Spleen (tissue), 7 donors: ENCODE measurements at regions not wholly inside any gene's neighbourhood (a gene's known extent, or its start where the extent isn't known, plus 50 kb on each side); places are given as distances from the start of the nearest gene placed in this dataset.

ENCODE experiments used
- POLR2A ChIP-seq, 3 donors: fragments of 450-650 bp; IDR thresholded peaks; one replicate each; pipeline ENCODE4 v1.5.1; 2017; ENCODE audit warnings: antibody characterized with exemption in 3 of 3, mild to moderate bottlenecking in 1 of 3
- POLR2AphosphoS5 ChIP-seq, 3 donors: sonication (generic); formaldehyde crosslinking; IDR thresholded peaks; one replicate each; pipeline ENCODE4 v1.5.1; 2017; ENCODE audit warnings: antibody characterized with exemption in 3 of 3
- TF ChIP-seq, protein P1 (sequence below), 11 experiments: fragments of 200-600 bp in 7 of 11; fragments of 450-650 bp in 4 of 11; sonication (generic) in 4 of 11; IDR thresholded peaks in 8 of 11; conservative IDR thresholded peaks in 3 of 11; 1 replicate in 7 of 11; 2 replicates in 4 of 11; pipeline versions ENCODE4 v1.4.0 to v1.8.0; 2016 to 2021; ENCODE audit warnings: antibody characterized with exemption in 11 of 11, inconsistent platforms in 4 of 11, mild to moderate bottlenecking in 1 of 11
- donor health status: DM: no; HTN: no; CAD: no; lungs with moderate emphysema.
- donor health status: DM: no; HTN: no; CAD: no.
- donor health status: DM: no; HTN: no; CAD: no.

DNA sequence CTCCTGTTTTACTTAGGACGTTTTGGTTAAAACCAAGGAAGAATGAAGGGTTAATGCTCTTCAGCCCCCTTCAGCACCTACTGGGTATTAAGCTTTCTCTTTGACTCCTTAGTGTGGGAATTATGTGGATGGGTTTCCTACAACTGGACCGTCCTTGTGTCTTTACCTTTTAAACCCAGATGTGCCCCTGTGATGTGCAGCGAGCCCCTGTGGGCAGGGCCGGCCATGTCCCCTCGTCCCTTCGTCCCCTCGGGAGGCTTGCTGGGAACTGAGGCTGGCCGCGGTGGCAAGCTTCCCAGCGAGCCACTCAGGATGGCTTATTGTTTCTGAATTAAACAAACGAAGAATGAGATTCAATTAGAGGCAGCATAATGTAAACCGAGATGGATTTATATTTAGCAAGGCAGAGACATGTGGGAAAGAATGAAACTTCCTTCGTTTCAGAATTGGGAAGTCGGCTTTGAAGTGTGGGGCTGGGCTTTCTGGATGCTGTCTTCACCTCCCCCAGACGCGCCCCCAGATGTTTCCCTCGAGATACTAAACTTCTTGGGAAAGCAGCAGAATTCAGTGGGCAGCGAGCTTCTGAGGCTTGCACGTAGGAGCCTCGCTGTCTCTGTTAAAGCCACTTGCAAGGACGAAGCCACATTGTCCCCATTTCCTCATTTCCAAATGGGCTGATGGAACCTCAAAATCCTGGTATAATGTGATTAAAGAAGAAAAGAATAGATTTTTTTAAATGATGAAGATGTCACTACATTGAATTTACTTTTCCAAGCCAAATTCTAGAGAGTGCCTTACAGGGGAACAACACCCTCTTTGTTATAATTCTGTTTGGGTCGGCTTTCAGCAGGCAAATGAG is 146.0 kb downstream of the VAPA start:
- TF ChIP-seq POLR2A (IDR thresholded peaks at IDR 0.05) (no peak), POLR2AphosphoS5 (IDR thresholded peaks at IDR 0.05) (no peak)
- TF ChIP-seq, protein P1, sequence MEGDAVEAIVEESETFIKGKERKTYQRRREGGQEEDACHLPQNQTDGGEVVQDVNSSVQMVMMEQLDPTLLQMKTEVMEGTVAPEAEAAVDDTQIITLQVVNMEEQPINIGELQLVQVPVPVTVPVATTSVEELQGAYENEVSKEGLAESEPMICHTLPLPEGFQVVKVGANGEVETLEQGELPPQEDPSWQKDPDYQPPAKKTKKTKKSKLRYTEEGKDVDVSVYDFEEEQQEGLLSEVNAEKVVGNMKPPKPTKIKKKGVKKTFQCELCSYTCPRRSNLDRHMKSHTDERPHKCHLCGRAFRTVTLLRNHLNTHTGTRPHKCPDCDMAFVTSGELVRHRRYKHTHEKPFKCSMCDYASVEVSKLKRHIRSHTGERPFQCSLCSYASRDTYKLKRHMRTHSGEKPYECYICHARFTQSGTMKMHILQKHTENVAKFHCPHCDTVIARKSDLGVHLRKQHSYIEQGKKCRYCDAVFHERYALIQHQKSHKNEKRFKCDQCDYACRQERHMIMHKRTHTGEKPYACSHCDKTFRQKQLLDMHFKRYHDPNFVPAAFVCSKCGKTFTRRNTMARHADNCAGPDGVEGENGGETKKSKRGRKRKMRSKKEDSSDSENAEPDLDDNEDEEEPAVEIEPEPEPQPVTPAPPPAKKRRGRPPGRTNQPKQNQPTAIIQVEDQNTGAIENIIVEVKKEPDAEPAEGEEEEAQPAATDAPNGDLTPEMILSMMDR (IDR thresholded peaks at IDR 0.05 in 8 of 11, conservative IDR thresholded peaks at IDR 0.05 in 3 of 11) = no peak
